ENCODE measurements at regions not wholly inside any gene's neighbourhood (a gene's known extent, or its start where the extent isn't known, plus 50 kb on each side); places are given as distances from the start of the nearest gene placed in this dataset.

- H3K9me3 Mint-ChIP-seq, result peaks cover 11% of the 10 kb centered on the region
- peaks cover 7% of the 10 kb centered on the region for H3K4me1 Mint-ChIP-seq
- TF ChIP-seq CTCF (IDR thresholded peaks at IDR 0.05; ENCODE audit: unreplicated experiment), result no peak
- no peaks in the 10 kb centered on the region for H3K27me3 Mint-ChIP-seq (ENCODE audit: low read depth)
- H3K4me3 Mint-ChIP-seq, result no peak overlapping the region
- peaks cover 5% of the 10 kb centered on the region for H3K36me3 Mint-ChIP-seq
- no peak for DNase-seq (ENCODE audit: low spot score in 2 of 2, unreplicated experiment in 2 of 2)
- H3K27ac Mint-ChIP-seq, result no peak overlapping the region
Measured at GRCh38 chr5:123855609-123856008, 343.6 kb downstream of the CSNK1G3 start.

- no peak overlapping the region for H3K4me3 Mint-ChIP-seq
- no peak overlapping the region for H3K27ac Mint-ChIP-seq
- H3K27me3 Mint-ChIP-seq (ENCODE audit: low read depth), result no peaks in the 10 kb centered on the region
- no peak for DNase-seq (ENCODE audit: low spot score in 2 of 2, unreplicated experiment in 2 of 2)
- H3K9me3 Mint-ChIP-seq, result peaks cover 39% of the 10 kb centered on the region
- no peak for TF ChIP-seq CTCF (IDR thresholded peaks at IDR 0.05; ENCODE audit: unreplicated experiment)
- H3K4me1 Mint-ChIP-seq, result no peaks in the 10 kb centered on the region
- H3K36me3 Mint-ChIP-seq, result peaks cover 2% of the 10 kb centered on the region
Measured at GRCh38 chr5:123845356-123846100, 333.6 kb downstream of the CSNK1G3 start.

GRCh38 chr5:123844873-123845272 is 332.9 kb downstream of the CSNK1G3 start:
- DNase-seq (ENCODE audit: low spot score in 2 of 2, unreplicated experiment in 2 of 2), result no peak
- H3K4me1 Mint-ChIP-seq, result no peaks in the 10 kb centered on the region
- H3K27me3 Mint-ChIP-seq (ENCODE audit: low read depth), result no peaks in the 10 kb centered on the region
- H3K27ac Mint-ChIP-seq, result no peak overlapping the region
- no peaks in the 10 kb centered on the region for H3K36me3 Mint-ChIP-seq
- no peak for TF ChIP-seq CTCF (IDR thresholded peaks at IDR 0.05; ENCODE audit: unreplicated experiment)
- H3K9me3 Mint-ChIP-seq, result peaks cover 39% of the 10 kb centered on the region
- no peak overlapping the region for H3K4me3 Mint-ChIP-seq

GRCh38 chr5:123835421-123835820 is 323.4 kb downstream of the CSNK1G3 start:
- peaks cover 40% of the 10 kb centered on the region for H3K9me3 Mint-ChIP-seq

GRCh38 chr5:123830575-123830974 is 318.6 kb downstream of the CSNK1G3 start:
- Mint-ChIP-seq H3K36me3 (peaks cover 5% of the 10 kb centered on the region), H3K27me3 (ENCODE audit: low read depth) (no peaks in the 10 kb centered on the region), H3K4me1 (peaks cover 3% of the 10 kb centered on the region), H3K4me3 (no peak overlapping the region), H3K9me3 (peaks cover 50% of the 10 kb centered on the region), H3K27ac (no peak overlapping the region)
- TF ChIP-seq CTCF (IDR thresholded peaks at IDR 0.05; ENCODE audit: unreplicated experiment), result no peak
- no peak for DNase-seq (ENCODE audit: low spot score in 2 of 2, unreplicated experiment in 2 of 2)

More at GRCh38 chr5:123835421-123835820, 323.4 kb downstream of the CSNK1G3 start:
- H3K36me3 Mint-ChIP-seq, result peaks cover 6% of the 10 kb centered on the region
- H3K27me3 Mint-ChIP-seq (ENCODE audit: low read depth), result no peaks in the 10 kb centered on the region
- DNase-seq (ENCODE audit: low spot score in 2 of 2, unreplicated experiment in 2 of 2), result no peak
- H3K4me3 Mint-ChIP-seq, result no peak overlapping the region
- peaks cover 3% of the 10 kb centered on the region for H3K4me1 Mint-ChIP-seq
- TF ChIP-seq CTCF (IDR thresholded peaks at IDR 0.05; ENCODE audit: unreplicated experiment), result no peak
- H3K27ac Mint-ChIP-seq, result no peak overlapping the region
